Mesendoderm (in vitro differentiated cells): ENCODE measurements at regions not wholly inside any gene's neighbourhood (a gene's known extent, or its start where the extent isn't known, plus 50 kb on each side); places are given as distances from the start of the nearest gene placed in this dataset.

Experiments used
- DNase-seq: peaks from one replicate; pipeline ENCODE4 v3.0.0; 2013
- H2AK5ac ChIP-seq: 2 replicates; pipeline ENCODE4 v1.6.1; 2013; ENCODE audit warnings: low read length, inconsistent platforms
- H2BK120ac ChIP-seq: 2 replicates; pipeline ENCODE4 v1.6.1; 2013; ENCODE audit warnings: low read depth, mild to moderate bottlenecking, low read length, moderate library complexity, mixed read lengths
- H2BK15ac ChIP-seq: replicated peaks from 2 replicates; pipeline ENCODE4 v1.6.1; 2013; ENCODE audit warnings: low read depth, mild to moderate bottlenecking, moderate library complexity
- H2BK5ac ChIP-seq: 2 replicates; pipeline ENCODE4 v1.6.1; 2013; ENCODE audit warnings: low read length, inconsistent platforms
- H3K18ac ChIP-seq: 2 replicates; pipeline ENCODE4 v1.6.1; 2013; ENCODE audit warnings: mild to moderate bottlenecking, low read length, mixed read lengths
- H3K23ac ChIP-seq: one replicate; pipeline ENCODE4 v1.6.1; 2013; ENCODE audit warnings: low read length
- H3K27ac ChIP-seq: 2 replicates; pipeline ENCODE4 v1.5.1; 2013; ENCODE audit warnings: low read depth, mild to moderate bottlenecking, inconsistent platforms, low read length, moderate library complexity
- H3K27me3 ChIP-seq: 2 replicates; pipeline ENCODE4 v1.6.1; 2013; ENCODE audit warnings: low read length, control low read depth, mild to moderate bottlenecking, inconsistent platforms; ENCODE audit not compliant: insufficient read depth, poor library complexity
- H3K36me3 ChIP-seq: 2 replicates; pipeline ENCODE4 v1.6.1; 2013; ENCODE audit warnings: low read length, inconsistent platforms; ENCODE audit not compliant: control insufficient read depth, insufficient read depth
- H3K4ac ChIP-seq: one replicate; pipeline ENCODE4 v1.6.1; 2013; ENCODE audit warnings: low read depth, mild to moderate bottlenecking, low read length, moderate library complexity
- H3K4me1 ChIP-seq: 2 replicates; pipeline ENCODE4 v1.6.1; 2013; ENCODE audit warnings: low read depth, low read length, inconsistent platforms; ENCODE audit not compliant: control insufficient read depth
- H3K4me2 ChIP-seq: 2 replicates; pipeline ENCODE4 v1.6.1; 2013; ENCODE audit warnings: low read length
- H3K4me3 ChIP-seq: 2 replicates; pipeline ENCODE4 v1.5.1; 2013; ENCODE audit warnings: mild to moderate bottlenecking, low read length
- H3K56ac ChIP-seq: one replicate; pipeline ENCODE4 v1.6.1; 2013; ENCODE audit warnings: low read length
- H3K79me1 ChIP-seq: 2 replicates; pipeline ENCODE4 v1.6.1; 2013; ENCODE audit warnings: low read length, inconsistent platforms
- H3K79me2 ChIP-seq: 2 replicates; pipeline ENCODE4 v1.6.1; 2013; ENCODE audit warnings: mild to moderate bottlenecking, low read length; ENCODE audit not compliant: control insufficient read depth, insufficient read depth
- H3K9ac ChIP-seq: 2 replicates; pipeline ENCODE4 v1.6.1; 2013; ENCODE audit warnings: low read length, inconsistent platforms
- H4K5ac ChIP-seq: one replicate; pipeline ENCODE4 v1.6.1; 2013; ENCODE audit warnings: low read length
- H4K8ac ChIP-seq: one replicate; pipeline ENCODE4 v1.6.1; 2013; ENCODE audit warnings: low read depth, mild to moderate bottlenecking, control low read depth, low read length, moderate library complexity
- WGBS: extraction: QIAGEN DNeasy Blood & Tissue Kit; methylation state at CpG from one replicate; pipeline ENCODE4 v1.1.7; 2013; ENCODE audit warnings: low lambda C conversion rate, missing lambda C conversion rate; ENCODE audit not compliant: insufficient coverage; ENCODE audit errors: extremely low coverage; 5-methylcytosine and 5-hydroxymethylcytosine counted together

DNA sequence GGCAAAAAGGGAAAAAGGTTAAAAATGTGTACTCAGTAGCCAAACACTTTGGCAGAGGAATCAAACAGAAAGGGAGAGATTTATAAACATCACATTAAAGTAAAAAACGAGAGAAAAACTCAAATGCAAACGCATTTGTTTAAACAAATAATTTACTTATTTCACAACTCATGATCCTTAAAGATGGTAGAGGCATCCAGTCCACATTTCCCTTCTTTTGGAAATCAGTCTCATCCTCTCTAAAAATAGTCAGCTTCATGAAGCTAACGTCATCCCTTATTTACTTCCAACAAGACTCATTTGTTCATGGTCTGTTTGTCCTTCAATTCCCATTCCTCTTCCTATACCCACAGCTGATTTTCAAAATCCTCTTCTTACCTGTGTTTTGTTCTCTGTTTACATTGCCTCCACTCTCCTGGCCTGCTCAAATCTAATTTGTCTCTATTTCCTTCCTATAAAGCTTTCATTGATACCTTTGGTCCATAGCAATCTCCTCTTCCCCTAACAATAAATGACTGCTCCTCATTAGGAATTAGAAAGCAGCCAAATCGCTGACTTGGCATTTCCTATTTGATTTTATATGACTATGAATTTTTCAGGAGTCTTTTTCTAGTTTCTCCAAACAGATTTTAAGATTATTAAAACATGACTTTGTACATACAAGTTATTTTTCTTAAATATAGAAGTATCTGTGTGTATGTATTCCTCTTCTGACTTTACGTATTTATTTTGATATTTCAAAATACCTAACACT lies 805.3 kb downstream of the TLE1 start:
- Histone ChIP-seq H2AK5ac (no peak overlapping the region), H4K5ac (no peak overlapping the region), H3K4me3 (no peak overlapping the region), H2BK5ac (no peak overlapping the region), H2BK15ac (no peak overlapping the region), H3K9ac (no peak overlapping the region), H3K4me2 (no peak overlapping the region), H3K27ac (no peak overlapping the region), H2BK120ac (no peak overlapping the region), H3K23ac (no peak overlapping the region), H3K4ac (no peak overlapping the region), H3K4me1 (peaks cover 3% of the 10 kb centered on the region), H3K36me3 (no peaks in the 10 kb centered on the region), H3K56ac (no peak overlapping the region), H3K18ac (no peak overlapping the region), H4K8ac (no peak overlapping the region), H3K27me3 (no peaks in the 10 kb centered on the region), H3K79me1 (no peaks in the 10 kb centered on the region), H3K79me2 (no peaks in the 10 kb centered on the region)
- no peak for DNase-seq
- no CpG with 5 or more reads among the region's 5 CpGs for WGBS

- Histone ChIP-seq H3K9ac (no peak overlapping the region), H3K4me3 (no peak overlapping the region)
- WGBS = no CpG with 5 or more reads among the region's 5 CpGs
Measured at GRCh38 chr9:80883426-80883825, 805.9 kb downstream of the TLE1 start.

DNA sequence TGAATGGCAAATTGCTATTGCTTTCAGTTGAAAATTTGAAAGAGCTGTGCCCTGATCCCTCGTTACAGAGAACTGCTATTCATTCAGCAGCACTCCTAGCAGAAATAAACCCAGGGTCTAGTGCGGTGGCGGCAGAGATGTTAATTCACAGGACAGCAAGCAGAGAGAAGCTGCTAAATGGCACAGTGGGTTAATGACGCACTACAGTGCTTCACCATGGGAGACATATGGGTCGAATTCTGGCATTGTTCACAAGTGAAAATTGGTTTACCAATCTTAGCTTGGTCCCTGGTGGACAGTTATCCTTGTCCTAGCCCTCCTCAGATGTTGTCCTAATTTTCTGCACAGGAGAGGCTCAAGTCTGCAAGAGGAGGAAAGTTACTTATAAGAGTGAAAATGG lies 807.4 kb downstream of the TLE1 start:
- DNase-seq = peak; percentile 75
- no peak overlapping the region for H3K9ac ChIP-seq
- no CpG with 5 or more reads among the region's 5 CpGs for WGBS

More at GRCh38 chr9:80883426-80883825, 805.9 kb downstream of the TLE1 start:
- Histone ChIP-seq H2BK15ac (no peak overlapping the region), H2AK5ac (no peak overlapping the region), H3K4me1 (peaks cover 3% of the 10 kb centered on the region), H3K79me2 (no peaks in the 10 kb centered on the region), H3K56ac (no peak overlapping the region), H3K23ac (no peak overlapping the region), H3K4me2 (no peak overlapping the region), H3K4ac (no peak overlapping the region), H2BK120ac (no peak overlapping the region), H2BK5ac (no peak overlapping the region), H3K27ac (no peak overlapping the region), H3K79me1 (no peaks in the 10 kb centered on the region), H4K5ac (no peak overlapping the region), H3K36me3 (no peaks in the 10 kb centered on the region), H3K18ac (no peak overlapping the region), H4K8ac (no peak overlapping the region), H3K27me3 (no peaks in the 10 kb centered on the region)
- no peak for DNase-seq

GRCh38 chr9:80881320-80881719 lies 808.0 kb downstream of the TLE1 start:
- Histone ChIP-seq H2BK5ac (no peak overlapping the region), H3K27me3 (no peaks in the 10 kb centered on the region), H2BK120ac (no peak overlapping the region), H3K4me3 (no peak overlapping the region), H3K27ac (no peak overlapping the region), H4K5ac (no peak overlapping the region), H2BK15ac (no peak overlapping the region), H3K4me2 (no peak overlapping the region), H3K4ac (peak overlapping the region; percentile 16), H3K4me1 (peaks cover 3% of the 10 kb centered on the region), H3K9ac (no peak overlapping the region), H3K23ac (no peak overlapping the region), H3K79me1 (no peaks in the 10 kb centered on the region), H3K36me3 (no peaks in the 10 kb centered on the region), H4K8ac (no peak overlapping the region), H3K79me2 (no peaks in the 10 kb centered on the region), H3K56ac (no peak overlapping the region), H2AK5ac (no peak overlapping the region), H3K18ac (peak overlapping the region; percentile 75)
- no CpG with 5 or more reads among the region's 6 CpGs for WGBS
- DNase-seq = peak; percentile 4

More for the DNA sequence above, 807.4 kb downstream of the TLE1 start:
- H3K79me2 ChIP-seq = no peaks in the 10 kb centered on the region
- H3K23ac ChIP-seq = no peak overlapping the region
- H4K5ac ChIP-seq = no peak overlapping the region
- no peak overlapping the region for H2BK15ac ChIP-seq
- H3K36me3 ChIP-seq = no peaks in the 10 kb centered on the region
- H2BK120ac ChIP-seq = no peak overlapping the region
- no peaks in the 10 kb centered on the region for H3K27me3 ChIP-seq
- H3K4me3 ChIP-seq = no peak overlapping the region
- no peak overlapping the region for H3K56ac ChIP-seq
- no peak overlapping the region for H3K4ac ChIP-seq
- H3K4me2 ChIP-seq = no peak overlapping the region
- H2AK5ac ChIP-seq = no peak overlapping the region
- peaks cover 3% of the 10 kb centered on the region for H3K4me1 ChIP-seq
- no peak overlapping the region for H3K27ac ChIP-seq
- H2BK5ac ChIP-seq = no peak overlapping the region
- no peak overlapping the region for H4K8ac ChIP-seq
- no peaks in the 10 kb centered on the region for H3K79me1 ChIP-seq
- H3K18ac ChIP-seq = peak overlapping the region; percentile 23

GRCh38 chr9:80878556-80878955 lies 810.8 kb downstream of the TLE1 start:
- Histone ChIP-seq H3K23ac (no peak overlapping the region), H4K8ac (no peak overlapping the region), H2BK120ac (no peak overlapping the region), H3K79me1 (no peaks in the 10 kb centered on the region), H3K56ac (no peak overlapping the region), H3K18ac (no peak overlapping the region), H3K27ac (no peak overlapping the region), H2BK5ac (no peak overlapping the region), H2BK15ac (no peak overlapping the region), H3K79me2 (no peaks in the 10 kb centered on the region), H3K27me3 (no peaks in the 10 kb centered on the region), H3K4me1 (peaks cover 3% of the 10 kb centered on the region), H3K36me3 (no peaks in the 10 kb centered on the region), H3K4ac (no peak overlapping the region), H2AK5ac (no peak overlapping the region), H3K4me3 (no peak overlapping the region), H4K5ac (no peak overlapping the region), H3K4me2 (no peak overlapping the region), H3K9ac (no peak overlapping the region)
- no peak for DNase-seq
- WGBS = no CpG with 5 or more reads among the region's 2 CpGs

DNA sequence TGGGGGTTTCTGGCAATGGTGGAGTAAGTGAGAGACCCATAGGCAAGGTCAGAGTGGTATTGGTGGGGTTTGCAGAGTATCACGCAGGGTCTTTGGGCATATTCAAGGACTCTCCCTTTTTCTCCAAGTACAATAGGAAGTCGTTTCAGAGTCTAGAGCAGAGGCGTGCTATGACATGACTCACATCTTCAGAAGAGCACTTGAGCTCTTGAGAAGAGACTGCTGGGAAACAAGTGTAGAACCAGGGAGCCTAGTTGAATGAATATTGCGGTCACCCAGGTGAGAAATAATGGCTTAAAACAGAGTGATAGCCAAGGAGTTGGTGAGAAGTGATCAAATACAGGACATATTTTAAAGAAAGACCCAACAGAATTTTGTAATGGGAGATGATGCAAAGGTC lies 813.4 kb downstream of the TLE1 start:
- H3K23ac ChIP-seq = no peak overlapping the region
- no peak for DNase-seq
- no peak overlapping the region for H2AK5ac ChIP-seq
- H3K27me3 ChIP-seq = no peaks in the 10 kb centered on the region
- H3K4me3 ChIP-seq = no peak overlapping the region
- no CpG with 5 or more reads among the region's 4 CpGs for WGBS
- no peak overlapping the region for H3K4me2 ChIP-seq
- no peak overlapping the region for H4K5ac ChIP-seq
- no peak overlapping the region for H3K27ac ChIP-seq
- no peak overlapping the region for H4K8ac ChIP-seq
- H3K56ac ChIP-seq = no peak overlapping the region
- H3K4me1 ChIP-seq = no peaks in the 10 kb centered on the region
- H3K9ac ChIP-seq = no peak overlapping the region
- H3K4ac ChIP-seq = no peak overlapping the region
- no peak overlapping the region for H3K18ac ChIP-seq
- H3K79me1 ChIP-seq = no peaks in the 10 kb centered on the region
- no peaks in the 10 kb centered on the region for H3K36me3 ChIP-seq
- no peaks in the 10 kb centered on the region for H3K79me2 ChIP-seq
- H2BK5ac ChIP-seq = no peak overlapping the region
- no peak overlapping the region for H2BK15ac ChIP-seq
- H2BK120ac ChIP-seq = no peak overlapping the region
